Vagina (tissue), 2 donors: ENCODE measurements at regions not wholly inside any gene's neighbourhood (a gene's known extent, or its start where the extent isn't known, plus 50 kb on each side); places are given as distances from the start of the nearest gene placed in this dataset.

Experiments
- DNase-seq, 2 donors: peaks; one replicate each; pipeline ENCODE4 v3.0.0-alpha.2; 2017; ENCODE audit errors: extremely low spot score in 2 of 2
- H3K27ac ChIP-seq: fragments of 200-600 bp; sonication (generic); one replicate; pipeline ENCODE4 v1.5.1; 2019
- H3K27me3 ChIP-seq: fragments of 200-600 bp; sonication (generic); one replicate; pipeline ENCODE4 v1.5.1; 2019
- H3K36me3 ChIP-seq, 2 donors: fragments of 200-600 bp; sonication (generic); one replicate each; pipeline ENCODE4 v1.5.1; 2017 to 2019
- H3K4me1 ChIP-seq: fragments of 200-600 bp; sonication (generic); one replicate; pipeline ENCODE4 v1.5.1; 2019
- H3K4me3 ChIP-seq, 2 donors: fragments of 200-600 bp; sonication (generic); 1 replicate in 1 of 2; 2 replicates in 1 of 2; pipeline ENCODE4 v1.5.1; 2016 to 2019
- H3K9me3 ChIP-seq: fragments of 200-600 bp; sonication (generic); one replicate; pipeline ENCODE4 v1.5.1; 2019
- POLR2A ChIP-seq, 2 donors: fragments of 450-650 bp; IDR thresholded peaks; one replicate each; pipeline ENCODE4 v1.6.1; 2017; ENCODE audit warnings: antibody characterized with exemption in 2 of 2, mild to moderate bottlenecking in 2 of 2, moderate library complexity in 2 of 2
- POLR2AphosphoS5 ChIP-seq, 2 donors: sonication (generic); formaldehyde crosslinking; IDR thresholded peaks; one replicate each; pipeline ENCODE4 v1.9.0; 2017; ENCODE audit warnings: antibody characterized with exemption in 2 of 2, mild to moderate bottlenecking in 2 of 2, low read depth in 1 of 2; ENCODE audit not compliant: insufficient read depth in 1 of 2
- intact Hi-C: fragments of 100-400 bp; cut with DNase I; formaldehyde crosslinking; loops from one replicate; pipeline ENCODE4 v1.15.1; 2023
- TF ChIP-seq, protein P1 (sequence below), 3 experiments: fragments of 450-650 bp in 2 of 3; fragments of 200-600 bp in 1 of 3; sonication (generic) in 1 of 3; IDR thresholded peaks; one replicate each; pipeline ENCODE4 v1.5.1; 2017 to 2019; ENCODE audit warnings: antibody characterized with exemption in 3 of 3, mild to moderate bottlenecking in 2 of 3, moderate library complexity in 2 of 3

DNA sequence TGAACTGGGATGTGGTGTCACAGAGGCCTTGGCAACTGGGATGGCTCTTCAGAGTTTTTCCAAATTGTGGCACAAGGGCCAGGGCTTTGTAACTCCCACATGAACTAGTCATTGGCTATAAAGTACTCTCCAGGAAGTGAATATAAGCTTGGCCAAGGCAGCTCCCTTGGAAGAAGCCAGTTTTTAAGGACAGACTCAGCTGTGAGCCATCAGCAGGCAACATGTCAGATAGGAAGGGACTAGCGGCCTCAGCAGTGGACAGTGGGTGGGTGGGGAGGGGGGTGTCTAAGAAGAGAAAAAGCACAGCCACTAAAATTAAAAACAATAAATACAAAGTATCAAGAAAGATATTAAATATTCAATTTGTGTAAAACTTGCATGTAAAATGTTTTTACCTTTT lies 691.1 kb upstream of the PIK3C3 start:
- DNase-seq = no peak
- TF ChIP-seq, protein P1, sequence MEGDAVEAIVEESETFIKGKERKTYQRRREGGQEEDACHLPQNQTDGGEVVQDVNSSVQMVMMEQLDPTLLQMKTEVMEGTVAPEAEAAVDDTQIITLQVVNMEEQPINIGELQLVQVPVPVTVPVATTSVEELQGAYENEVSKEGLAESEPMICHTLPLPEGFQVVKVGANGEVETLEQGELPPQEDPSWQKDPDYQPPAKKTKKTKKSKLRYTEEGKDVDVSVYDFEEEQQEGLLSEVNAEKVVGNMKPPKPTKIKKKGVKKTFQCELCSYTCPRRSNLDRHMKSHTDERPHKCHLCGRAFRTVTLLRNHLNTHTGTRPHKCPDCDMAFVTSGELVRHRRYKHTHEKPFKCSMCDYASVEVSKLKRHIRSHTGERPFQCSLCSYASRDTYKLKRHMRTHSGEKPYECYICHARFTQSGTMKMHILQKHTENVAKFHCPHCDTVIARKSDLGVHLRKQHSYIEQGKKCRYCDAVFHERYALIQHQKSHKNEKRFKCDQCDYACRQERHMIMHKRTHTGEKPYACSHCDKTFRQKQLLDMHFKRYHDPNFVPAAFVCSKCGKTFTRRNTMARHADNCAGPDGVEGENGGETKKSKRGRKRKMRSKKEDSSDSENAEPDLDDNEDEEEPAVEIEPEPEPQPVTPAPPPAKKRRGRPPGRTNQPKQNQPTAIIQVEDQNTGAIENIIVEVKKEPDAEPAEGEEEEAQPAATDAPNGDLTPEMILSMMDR (IDR thresholded peaks at IDR 0.05) = no peak
- TF ChIP-seq POLR2A (IDR thresholded peaks at IDR 0.05) = no peak
- H3K4me1 ChIP-seq = no peaks in the 10 kb centered on the region
- no peak overlapping the region for H3K27ac ChIP-seq
- intact Hi-C loops = no loop called here
- no peak overlapping the region for H3K4me3 ChIP-seq
- H3K36me3 ChIP-seq = no peaks in the 10 kb centered on the region
- H3K27me3 ChIP-seq = no peaks in the 10 kb centered on the region
- H3K9me3 ChIP-seq = no peaks in the 10 kb centered on the region

DNA sequence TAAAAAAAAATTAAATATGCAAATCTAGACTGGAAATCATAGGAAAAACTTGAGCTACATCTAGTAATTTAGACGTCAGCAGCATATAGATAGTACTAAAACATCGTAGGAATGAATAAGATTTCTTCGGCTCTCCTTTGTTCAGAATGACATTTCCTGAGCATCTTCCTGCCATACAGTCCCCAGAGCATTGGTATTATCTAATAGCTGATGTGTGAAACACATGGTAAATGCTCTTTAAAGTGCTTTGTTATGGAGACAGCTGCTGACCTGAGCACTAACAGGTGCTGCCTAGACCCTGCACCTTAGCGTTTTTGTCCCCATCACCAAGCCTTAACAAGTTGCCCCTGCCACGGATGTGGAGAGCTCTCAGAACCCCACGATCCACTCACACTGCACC lies 692.3 kb upstream of the PIK3C3 start:
- H3K27ac ChIP-seq = no peak overlapping the region
- no peak overlapping the region for H3K4me3 ChIP-seq
- intact Hi-C loops = no loop called here
- H3K27me3 ChIP-seq = no peaks in the 10 kb centered on the region
- no peak for DNase-seq
- H3K9me3 ChIP-seq = no peaks in the 10 kb centered on the region
- TF ChIP-seq, protein P1 (IDR thresholded peaks at IDR 0.05) = no peak
- TF ChIP-seq POLR2AphosphoS5 (IDR thresholded peaks at IDR 0.05; ENCODE audit: insufficient read depth in 1 of 2, low read depth in 1 of 2) = no peak
- no peak for TF ChIP-seq POLR2A (IDR thresholded peaks at IDR 0.05)
- H3K4me1 ChIP-seq = no peaks in the 10 kb centered on the region
- no peaks in the 10 kb centered on the region for H3K36me3 ChIP-seq

DNA sequence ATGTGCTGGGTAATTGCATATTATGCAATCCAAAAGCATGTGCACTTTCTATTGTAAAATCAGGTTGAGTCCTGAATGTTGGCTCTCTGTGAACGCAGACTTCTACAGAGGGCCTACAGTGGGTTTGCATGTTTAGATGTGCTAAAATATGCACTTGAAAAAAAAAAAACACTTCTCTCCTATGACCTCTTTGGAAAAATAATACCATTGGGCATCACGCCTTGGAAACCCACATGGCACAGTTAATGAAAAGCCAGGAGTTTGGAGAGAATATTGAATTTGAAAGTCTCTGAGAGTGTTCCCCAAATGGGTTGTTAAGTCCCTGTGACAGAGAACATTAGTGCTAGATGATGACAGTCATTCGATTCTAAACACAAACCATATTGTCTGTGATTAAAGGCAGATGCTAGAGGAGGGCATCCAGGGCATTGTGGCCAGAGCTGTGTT lies 710.4 kb upstream of the PIK3C3 start:
- no peaks in the 10 kb centered on the region for H3K4me1 ChIP-seq
- TF ChIP-seq POLR2A (IDR thresholded peaks at IDR 0.05) (no peak), POLR2AphosphoS5 (IDR thresholded peaks at IDR 0.05; ENCODE audit: insufficient read depth in 1 of 2, low read depth in 1 of 2) (no peak)
- TF ChIP-seq, protein P1 (IDR thresholded peaks at IDR 0.05) = no peak
- intact Hi-C loops = no loop called here
- H3K27ac ChIP-seq = no peak overlapping the region
- H3K9me3 ChIP-seq = no peaks in the 10 kb centered on the region
- DNase-seq = no peak
- no peaks in the 10 kb centered on the region for H3K36me3 ChIP-seq
- no peaks in the 10 kb centered on the region for H3K27me3 ChIP-seq
- H3K4me3 ChIP-seq = no peak overlapping the region

DNA sequence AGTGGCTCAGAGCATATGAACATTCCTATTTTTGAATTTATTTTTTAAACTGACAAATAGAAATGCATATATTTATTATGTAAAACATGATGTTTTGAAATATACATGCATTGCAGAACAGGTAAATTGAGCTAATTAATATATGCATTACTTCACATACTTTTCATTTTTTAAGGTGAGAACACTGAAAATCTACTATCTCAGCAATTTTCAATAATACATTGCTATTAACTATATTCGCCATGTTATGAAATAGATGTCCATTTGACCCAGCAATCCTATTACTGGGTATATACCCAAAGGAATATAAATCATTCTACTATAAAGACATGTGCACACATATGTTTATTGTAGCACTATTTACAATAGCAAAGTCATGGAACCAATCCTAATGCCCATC lies 717.7 kb upstream of the PIK3C3 start:
- Histone ChIP-seq H3K9me3 (no peaks in the 10 kb centered on the region), H3K27me3 (no peaks in the 10 kb centered on the region), H3K4me3 (no peak overlapping the region), H3K36me3 (no peaks in the 10 kb centered on the region), H3K27ac (no peak overlapping the region), H3K4me1 (no peaks in the 10 kb centered on the region)
- no peak for TF ChIP-seq POLR2AphosphoS5 (IDR thresholded peaks at IDR 0.05; ENCODE audit: insufficient read depth in 1 of 2, low read depth in 1 of 2)
- TF ChIP-seq, protein P1 (IDR thresholded peaks at IDR 0.05) = no peak
- TF ChIP-seq POLR2A (IDR thresholded peaks at IDR 0.05) = no peak
- DNase-seq = no peak
- intact Hi-C loops = no loop called here

DNA sequence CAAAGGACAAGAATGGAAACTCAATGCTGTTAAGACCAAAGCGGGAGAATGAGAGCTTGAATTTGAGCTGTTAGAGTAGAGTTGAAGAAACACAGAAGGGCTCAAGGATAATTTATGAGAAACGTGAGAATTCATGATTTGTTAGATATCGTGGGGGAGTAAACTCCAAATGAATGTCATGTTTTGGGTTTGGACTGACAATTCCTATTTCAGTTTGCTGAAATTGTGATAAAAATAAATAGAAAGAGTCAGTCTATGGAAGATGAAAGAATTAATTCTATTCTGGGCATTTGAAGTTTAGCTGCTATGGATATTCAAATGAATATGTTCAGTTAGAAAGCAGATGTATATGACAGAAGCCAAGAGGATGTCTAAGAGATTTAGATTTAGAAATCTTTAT lies 723.4 kb upstream of the PIK3C3 start:
- Histone ChIP-seq H3K36me3 (no peaks in the 10 kb centered on the region), H3K27ac (no peak overlapping the region), H3K9me3 (no peaks in the 10 kb centered on the region), H3K27me3 (no peaks in the 10 kb centered on the region), H3K4me1 (no peaks in the 10 kb centered on the region), H3K4me3 (no peak overlapping the region)
- no peak for DNase-seq
- TF ChIP-seq, protein P1 (IDR thresholded peaks at IDR 0.05) = no peak
- no peak for TF ChIP-seq POLR2AphosphoS5 (IDR thresholded peaks at IDR 0.05; ENCODE audit: insufficient read depth in 1 of 2, low read depth in 1 of 2)
- no peak for TF ChIP-seq POLR2A (IDR thresholded peaks at IDR 0.05)
- intact Hi-C loops = no loop called here
